SJCRH30 (cell line): ENCODE measurements at regions not wholly inside any gene's neighbourhood (a gene's known extent, or its start where the extent isn't known, plus 50 kb on each side); places are given as distances from the start of the nearest gene placed in this dataset.

Experiments
- DNase-seq, 2 experiments: peaks; one replicate each; pipeline ENCODE4 v3.0.0-alpha.2; 2015 to 2020
- H3K27ac ChIP-seq: fragments of 250-450 bp; sonication (Bioruptor Pico); 2 replicates; pipeline ENCODE4 v1.5.1; 2020; ENCODE audit warnings: mild to moderate bottlenecking, moderate library complexity
- H3K27me3 ChIP-seq: fragments of 250-450 bp; sonication (Bioruptor Pico); 2 replicates; pipeline ENCODE4 v1.5.1; 2020; ENCODE audit warnings: mild to moderate bottlenecking, moderate library complexity
- H3K36me3 ChIP-seq: fragments of 250-450 bp; sonication (Bioruptor Pico); 2 replicates; pipeline ENCODE4 v1.5.1; 2020; ENCODE audit warnings: mild to moderate bottlenecking, moderate library complexity
- H3K4me1 ChIP-seq: fragments of 250-450 bp; sonication (Bioruptor Pico); 2 replicates; pipeline ENCODE4 v1.5.1; 2020; ENCODE audit warnings: mild to moderate bottlenecking, moderate library complexity
- H3K4me3 ChIP-seq: fragments of 250-450 bp; sonication (Bioruptor Pico); 2 replicates; pipeline ENCODE4 v1.5.1; 2020; ENCODE audit warnings: mild to moderate bottlenecking, moderate library complexity
- H3K9me3 ChIP-seq: fragments of 250-450 bp; sonication (Bioruptor Pico); replicated peaks from 2 replicates; pipeline ENCODE4 v1.5.1; 2020; ENCODE audit warnings: mild to moderate bottlenecking, moderate library complexity

- H3K9me3 ChIP-seq = no peaks in the 10 kb centered on the region
- no peaks in the 10 kb centered on the region for H3K4me1 ChIP-seq
- no peak overlapping the region for H3K4me3 ChIP-seq
- H3K27ac ChIP-seq = no peak overlapping the region
- no peaks in the 10 kb centered on the region for H3K36me3 ChIP-seq
- no peaks in the 10 kb centered on the region for H3K27me3 ChIP-seq
- no peak for DNase-seq
These were observed 107.3 kb upstream of the FOXN2 start for GRCh38 chr2:48207201-48207641.

GRCh38 chr2:48207851-48208250 is 106.6 kb upstream of the FOXN2 start:
- Histone ChIP-seq H3K27ac (no peak overlapping the region), H3K4me3 (no peak overlapping the region), H3K9me3 (no peaks in the 10 kb centered on the region), H3K27me3 (no peaks in the 10 kb centered on the region), H3K36me3 (no peaks in the 10 kb centered on the region), H3K4me1 (no peaks in the 10 kb centered on the region)
- DNase-seq = no peak

- no peaks in the 10 kb centered on the region for H3K4me1 ChIP-seq
- H3K27me3 ChIP-seq = no peaks in the 10 kb centered on the region
- no peak overlapping the region for H3K4me3 ChIP-seq
- H3K27ac ChIP-seq = no peak overlapping the region
- no peaks in the 10 kb centered on the region for H3K36me3 ChIP-seq
- no peaks in the 10 kb centered on the region for H3K9me3 ChIP-seq
- DNase-seq = no peak
These were observed 105.1 kb upstream of the FOXN2 start for GRCh38 chr2:48209214-48209885.

GRCh38 chr2:48210189-48210588 is 104.3 kb upstream of the FOXN2 start:
- H3K27me3 ChIP-seq = no peaks in the 10 kb centered on the region
- no peaks in the 10 kb centered on the region for H3K4me1 ChIP-seq
- H3K4me3 ChIP-seq = no peak overlapping the region
- H3K36me3 ChIP-seq = no peaks in the 10 kb centered on the region
- no peak for DNase-seq
- no peak overlapping the region for H3K27ac ChIP-seq
- H3K9me3 ChIP-seq = no peaks in the 10 kb centered on the region; the same call in 1 of the 2 replicates

- no peak for DNase-seq
- Histone ChIP-seq H3K4me3 (no peak overlapping the region), H3K27me3 (no peaks in the 10 kb centered on the region; the same call in 1 of the 2 replicates), H3K36me3 (no peaks in the 10 kb centered on the region), H3K4me1 (no peaks in the 10 kb centered on the region), H3K9me3 (no peaks in the 10 kb centered on the region; the same call in 1 of the 2 replicates), H3K27ac (no peak overlapping the region)
These were observed 100.8 kb upstream of the FOXN2 start for GRCh38 chr2:48213646-48214045.

- H3K27me3 ChIP-seq = peaks cover 4% of the 10 kb centered on the region; the same call in 1 of the 2 replicates
- no peak for DNase-seq
- peaks cover 5% of the 10 kb centered on the region for H3K4me1 ChIP-seq
- H3K36me3 ChIP-seq = no peaks in the 10 kb centered on the region
- no peak overlapping the region for H3K27ac ChIP-seq
- no peak overlapping the region for H3K4me3 ChIP-seq
- no peaks in the 10 kb centered on the region; the same call in 1 of the 2 replicates for H3K9me3 ChIP-seq
These were observed 96.3 kb upstream of the FOXN2 start for GRCh38 chr2:48218169-48218568.

- peaks cover 4% of the 10 kb centered on the region; the same call in 1 of the 2 replicates for H3K27me3 ChIP-seq
- H3K4me1 ChIP-seq = peaks cover 5% of the 10 kb centered on the region
- H3K4me3 ChIP-seq = no peak overlapping the region
- H3K9me3 ChIP-seq = no peaks in the 10 kb centered on the region; the same call in 1 of the 2 replicates
- no peak overlapping the region for H3K27ac ChIP-seq
- no peak for DNase-seq
- H3K36me3 ChIP-seq = no peaks in the 10 kb centered on the region
These were observed 95.3 kb upstream of the FOXN2 start for GRCh38 chr2:48219234-48219554.

- Histone ChIP-seq H3K4me1 (peaks cover 5% of the 10 kb centered on the region), H3K27me3 (peaks cover 5% of the 10 kb centered on the region; the same call in 1 of the 2 replicates), H3K36me3 (no peaks in the 10 kb centered on the region)
These were observed 94.7 kb upstream of the FOXN2 start for GRCh38 chr2:48219555-48220436.

GRCh38 chr2:48220501-48220900 is 94.0 kb upstream of the FOXN2 start:
- no peak for DNase-seq
- H3K27ac ChIP-seq = no peak overlapping the region
- H3K4me1 ChIP-seq = peaks cover 5% of the 10 kb centered on the region
- no peaks in the 10 kb centered on the region for H3K36me3 ChIP-seq
- no peaks in the 10 kb centered on the region; the same call in 1 of the 2 replicates for H3K9me3 ChIP-seq
- peaks cover 9% of the 10 kb centered on the region; the same call in 1 of the 2 replicates for H3K27me3 ChIP-seq
- H3K4me3 ChIP-seq = no peak overlapping the region

More at GRCh38 chr2:48219555-48220436, 94.7 kb upstream of the FOXN2 start:
- no peak for DNase-seq
- Histone ChIP-seq H3K27ac (no peak overlapping the region), H3K4me3 (no peak overlapping the region), H3K9me3 (no peaks in the 10 kb centered on the region; the same call in 1 of the 2 replicates)

GRCh38 chr2:48221846-48222516 is 92.5 kb upstream of the FOXN2 start:
- Histone ChIP-seq H3K4me1 (peaks cover 5% of the 10 kb centered on the region), H3K4me3 (no peak overlapping the region), H3K9me3 (no peaks in the 10 kb centered on the region), H3K36me3 (no peaks in the 10 kb centered on the region), H3K27ac (no peak overlapping the region), H3K27me3 (peaks cover 9% of the 10 kb centered on the region; the same call in 1 of the 2 replicates)
- no peak for DNase-seq

GRCh38 chr2:48227617-48228344 is 86.7 kb upstream of the FOXN2 start:
- Histone ChIP-seq H3K27me3 (0 out of 2 replicates have a peak, but pooled peaks cover 5% of the 10 kb centered on the region), H3K27ac (no peak overlapping the region), H3K4me1 (no peaks in the 10 kb centered on the region), H3K4me3 (no peak overlapping the region), H3K9me3 (no peaks in the 10 kb centered on the region), H3K36me3 (no peaks in the 10 kb centered on the region)
- DNase-seq = no peak

- no peaks in the 10 kb centered on the region for H3K36me3 ChIP-seq
- H3K4me1 ChIP-seq = no peaks in the 10 kb centered on the region
- no peak overlapping the region for H3K4me3 ChIP-seq
- 0 out of 2 replicates have a peak, but pooled peaks cover 5% of the 10 kb centered on the region for H3K27me3 ChIP-seq
- no peaks in the 10 kb centered on the region for H3K9me3 ChIP-seq
- no peak for DNase-seq
- no peak overlapping the region for H3K27ac ChIP-seq
These were observed 86.2 kb upstream of the FOXN2 start for GRCh38 chr2:48228345-48228684.

GRCh38 chr2:48229063-48229462 is 85.4 kb upstream of the FOXN2 start:
- Histone ChIP-seq H3K36me3 (no peaks in the 10 kb centered on the region), H3K4me1 (no peaks in the 10 kb centered on the region), H3K4me3 (no peak overlapping the region), H3K27ac (no peak overlapping the region), H3K27me3 (0 out of 2 replicates have a peak, but pooled peaks cover 5% of the 10 kb centered on the region), H3K9me3 (no peaks in the 10 kb centered on the region)
- no peak for DNase-seq

GRCh38 chr2:48230834-48231233 is 83.6 kb upstream of the FOXN2 start:
- no peaks in the 10 kb centered on the region for H3K9me3 ChIP-seq
- no peak for DNase-seq
- no peak overlapping the region for H3K4me3 ChIP-seq
- no peak overlapping the region for H3K27ac ChIP-seq
- H3K36me3 ChIP-seq = no peaks in the 10 kb centered on the region
- no peaks in the 10 kb centered on the region for H3K4me1 ChIP-seq
- H3K27me3 ChIP-seq = no peaks in the 10 kb centered on the region
